Keratinocyte (primary cell): ENCODE measurements at regions not wholly inside any gene's neighbourhood (a gene's known extent, or its start where the extent isn't known, plus 50 kb on each side); places are given as distances from the start of the nearest gene placed in this dataset.

ENCODE experiments used
- DNase-seq: peaks from one replicate; pipeline ENCODE4 v3.0.0-alpha.2; 2011; ENCODE audit warnings: low read depth, missing footprints, low spot score
- FAIRE-seq: peaks from 2 replicates; lab custom pipeline; 2011; peaks lifted over from hg19 to GRCh38; lab: Jason Lieb, UNC
- H2AFZ ChIP-seq: 2 replicates; pipeline ENCODE4 v1.6.0; 2012; ENCODE audit warnings: low read length, control low read depth, inconsistent platforms; ENCODE audit not compliant: control insufficient read depth
- H3K27ac ChIP-seq: 2 replicates; pipeline ENCODE4 v1.5.1; 2011; ENCODE audit warnings: low read length; ENCODE audit not compliant: control insufficient read depth, insufficient read depth
- H3K27me3 ChIP-seq: 3 replicates; pipeline ENCODE4 v1.6.0; 2011; ENCODE audit warnings: low read length; ENCODE audit not compliant: control insufficient read depth, insufficient read depth; ENCODE audit errors: extremely low read depth
- H3K36me3 ChIP-seq, 2 experiments: 2 replicates in 1 of 2; 3 replicates in 1 of 2; pipeline ENCODE4 v1.5.1; 2011; ENCODE audit warnings: low read length in 2 of 2, mild to moderate bottlenecking in 1 of 2; ENCODE audit not compliant: control insufficient read depth in 2 of 2, insufficient read depth in 2 of 2; ENCODE audit errors: extremely low read depth in 1 of 2
- H3K4me1 ChIP-seq: 3 replicates; pipeline ENCODE4 v1.5.1; 2011; ENCODE audit warnings: low read length; ENCODE audit not compliant: control insufficient read depth, insufficient read depth; ENCODE audit errors: extremely low read depth
- H3K4me2 ChIP-seq: 3 replicates; pipeline ENCODE4 v1.6.0; 2011; ENCODE audit warnings: low read depth, low read length; ENCODE audit not compliant: control insufficient read depth, insufficient read depth; ENCODE audit errors: extremely low read depth
- H3K4me3 ChIP-seq, 3 experiments: fragments of 200-600 bp in 1 of 3; sonication (generic) in 1 of 3; 2 replicates in 2 of 3; 3 replicates in 1 of 3; pipeline ENCODE4 v1.5.1; 2011 to 2016; ENCODE audit warnings: low read length in 3 of 3, mild to moderate bottlenecking in 3 of 3, control low read depth in 2 of 3, inconsistent platforms in 1 of 3, low read depth in 1 of 3, mixed read lengths in 1 of 3, mixed run types in 1 of 3, moderate library complexity in 1 of 3; ENCODE audit not compliant: control insufficient read depth in 2 of 3, insufficient read depth in 2 of 3; ENCODE audit errors: extremely low read depth in 1 of 3
- H3K79me2 ChIP-seq: 2 replicates; pipeline ENCODE4 v1.6.0; 2012; ENCODE audit warnings: low read length; ENCODE audit not compliant: control insufficient read depth, insufficient read depth
- H3K9ac ChIP-seq: 3 replicates; pipeline ENCODE4 v1.6.0; 2011; ENCODE audit warnings: low read length; ENCODE audit not compliant: control insufficient read depth, insufficient read depth; ENCODE audit errors: extremely low read depth
- H3K9me1 ChIP-seq: 3 replicates; pipeline ENCODE4 v1.6.0; 2011; ENCODE audit warnings: low read length; ENCODE audit not compliant: control insufficient read depth, insufficient read depth; ENCODE audit errors: extremely low read depth
- H3K9me3 ChIP-seq: 2 replicates; pipeline ENCODE4 v1.5.1; 2012; ENCODE audit warnings: low read depth, low read length; ENCODE audit not compliant: control insufficient read depth
- H4K20me1 ChIP-seq: 3 replicates; pipeline ENCODE4 v1.6.0; 2011; ENCODE audit warnings: low read length; ENCODE audit not compliant: control insufficient read depth, insufficient read depth; ENCODE audit errors: extremely low read depth
- CTCF ChIP-seq, 3 experiments: IDR thresholded peaks in 1 of 3; conservative IDR thresholded peaks in 1 of 3; optimal IDR thresholded peaks in 1 of 3; 2 replicates in 2 of 3; 3 replicates in 1 of 3; pipeline versions ENCODE3 to v1.5.1; 2011; ENCODE audit warnings: low read length in 3 of 3, mild to moderate bottlenecking in 3 of 3, moderate library complexity in 2 of 3, control low read depth in 1 of 3, inconsistent platforms in 1 of 3; ENCODE audit not compliant: insufficient read depth in 2 of 3; ENCODE audit errors: extremely low read depth in 1 of 3
- EZH2 ChIP-seq: IDR thresholded peaks from one replicate; pipeline ENCODE4 v1.6.1; 2012; ENCODE audit warnings: inconsistent platforms, mild to moderate bottlenecking, low read length, moderate library complexity
- dilution Hi-C: fragments of 300-500 bp; cut with MboI; formaldehyde crosslinking; loops from one replicate; pipeline ENCODE4 v1.7.0; 2020; ENCODE audit warnings: low sequenced_read_pairs; ENCODE audit not compliant: extremely low pct_ligation_motif_present

GRCh38 chr12:19802915-19803314, 363.6 kb downstream of the AEBP2 start:
- dilution Hi-C loops = no loop called here
- H3K9me1 ChIP-seq = no peaks in the 10 kb centered on the region
- no peak overlapping the region for H3K4me3 ChIP-seq
- TF ChIP-seq EZH2 = no peak
- no peak for TF ChIP-seq CTCF (optimal IDR thresholded peaks at IDR 0.05 in 1 of 3, IDR thresholded peaks at IDR 0.05 in 1 of 3, conservative IDR thresholded peaks at IDR 0.05 in 1 of 3; ENCODE audit: extremely low read depth in 1 of 3, insufficient read depth in 2 of 3, low read length in 3 of 3)
- H3K4me2 ChIP-seq = no peak overlapping the region
- FAIRE-seq = no peak
- no peaks in the 10 kb centered on the region for H3K36me3 ChIP-seq
- H3K9me3 ChIP-seq = no peaks in the 10 kb centered on the region
- no peaks in the 10 kb centered on the region for H4K20me1 ChIP-seq
- DNase-seq = no peak
- no peak overlapping the region for H3K9ac ChIP-seq
- H3K4me1 ChIP-seq = no peaks in the 10 kb centered on the region
- H3K27me3 ChIP-seq = no peaks in the 10 kb centered on the region
- no peaks in the 10 kb centered on the region for H3K79me2 ChIP-seq
- no peak overlapping the region for H3K27ac ChIP-seq
- H2AFZ ChIP-seq = no peak overlapping the region

DNA sequence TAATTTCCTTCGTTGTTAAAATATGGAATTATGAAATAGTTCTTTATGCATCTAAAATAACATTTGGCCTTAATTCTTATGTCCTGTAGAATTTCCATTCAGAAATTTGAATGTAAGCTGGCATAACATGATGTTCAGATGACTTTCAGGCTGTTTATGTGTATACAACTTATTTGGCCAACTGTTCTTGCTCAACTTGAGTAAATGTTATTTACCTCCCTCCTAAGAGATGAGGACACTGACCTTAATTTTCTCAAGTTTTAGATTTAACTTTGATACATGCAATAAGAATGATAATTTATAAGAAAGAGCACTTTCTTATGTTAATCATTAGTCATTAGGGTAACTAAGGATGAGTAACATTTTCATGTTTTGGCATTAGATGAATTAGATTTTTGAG, 365.4 kb downstream of the AEBP2 start:
- DNase-seq (no peak), FAIRE-seq (no peak)
- H3K9ac ChIP-seq = no peak overlapping the region
- dilution Hi-C loops = no loop called here
- no peaks in the 10 kb centered on the region for H3K79me2 ChIP-seq
- H3K4me1 ChIP-seq = no peaks in the 10 kb centered on the region
- no peaks in the 10 kb centered on the region for H3K9me3 ChIP-seq
- TF ChIP-seq CTCF (optimal IDR thresholded peaks at IDR 0.05 in 1 of 3, IDR thresholded peaks at IDR 0.05 in 1 of 3, conservative IDR thresholded peaks at IDR 0.05 in 1 of 3; ENCODE audit: extremely low read depth in 1 of 3, insufficient read depth in 2 of 3, low read length in 3 of 3) (no peak), EZH2 (no peak)
- H3K4me2 ChIP-seq = no peak overlapping the region
- H3K4me3 ChIP-seq = no peak overlapping the region
- no peaks in the 10 kb centered on the region for H3K36me3 ChIP-seq
- no peaks in the 10 kb centered on the region for H3K27me3 ChIP-seq
- H3K27ac ChIP-seq = no peak overlapping the region
- H3K9me1 ChIP-seq = no peaks in the 10 kb centered on the region
- H4K20me1 ChIP-seq = no peaks in the 10 kb centered on the region
- no peak overlapping the region for H2AFZ ChIP-seq
